GM12891 (cell line): ENCODE measurements at regions not wholly inside any gene's neighbourhood (a gene's known extent, or its start where the extent isn't known, plus 50 kb on each side); places are given as distances from the start of the nearest gene placed in this dataset.

Source experiments
- DNase-seq: peaks from one replicate; pipeline ENCODE4 v3.0.0; 2011; ENCODE audit warnings: low spot score; ENCODE audit not compliant: insufficient read length
- FAIRE-seq: peaks from 2 replicates; lab custom pipeline; 2011; peaks lifted over from hg19 to GRCh38; lab: Jason Lieb, UNC
- PAX5 ChIP-seq: IDR thresholded peaks from 2 replicates; pipeline ENCODE4 v1.6.1; 2011; ENCODE audit warnings: low read length, moderate library complexity, mild to moderate bottlenecking; ENCODE audit not compliant: insufficient read depth, severe bottlenecking
- POLR2A ChIP-seq: IDR thresholded peaks from 2 replicates; pipeline ENCODE4 v1.6.1; 2011; ENCODE audit warnings: low read depth, low read length, control low read depth
- POLR2AphosphoS5 ChIP-seq: IDR thresholded peaks from 2 replicates; pipeline ENCODE4 v1.6.1; 2011; ENCODE audit warnings: low read depth, low read length, control low read depth
- POU2F2 ChIP-seq: IDR thresholded peaks from 2 replicates; pipeline ENCODE4 v1.6.1; 2011; ENCODE audit warnings: low read depth, mild to moderate bottlenecking, control low read depth, low read length, moderate library complexity
- SPI1 ChIP-seq: IDR thresholded peaks from 2 replicates; pipeline ENCODE4 v1.6.1; 2011; ENCODE audit warnings: low read depth, low read length, control low read depth
- TAF1 ChIP-seq: IDR thresholded peaks from 2 replicates; pipeline ENCODE4 v1.6.1; 2011; ENCODE audit warnings: low read depth, low read length, control low read depth

DNA sequence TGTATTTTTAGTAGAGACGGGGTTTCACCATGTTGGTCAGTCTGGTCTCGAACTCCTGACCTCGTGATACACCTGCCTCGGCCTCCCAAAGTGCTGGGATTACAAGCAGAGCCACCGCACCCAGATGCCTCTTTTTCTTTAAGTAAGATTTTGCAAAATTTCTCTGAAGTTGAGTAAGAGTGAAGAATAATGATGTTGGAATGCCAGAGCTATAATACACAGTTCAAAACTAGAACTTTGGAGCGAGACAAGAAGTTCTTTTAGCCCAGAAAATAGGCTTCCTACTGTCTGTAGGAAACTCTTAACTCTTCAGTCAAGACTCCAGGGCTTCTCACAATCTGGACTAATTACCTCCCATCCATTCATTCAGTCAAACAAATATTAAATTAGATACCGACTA, 51.4 kb downstream of the MARCHF4 start:
- FAIRE-seq (no peak), DNase-seq (no peak)
- no peak for TF ChIP-seq SPI1
- no peak for TF ChIP-seq TAF1
- no peak for TF ChIP-seq POLR2A
- TF ChIP-seq POLR2AphosphoS5, result no peak
- TF ChIP-seq POU2F2, result no peak

DNA sequence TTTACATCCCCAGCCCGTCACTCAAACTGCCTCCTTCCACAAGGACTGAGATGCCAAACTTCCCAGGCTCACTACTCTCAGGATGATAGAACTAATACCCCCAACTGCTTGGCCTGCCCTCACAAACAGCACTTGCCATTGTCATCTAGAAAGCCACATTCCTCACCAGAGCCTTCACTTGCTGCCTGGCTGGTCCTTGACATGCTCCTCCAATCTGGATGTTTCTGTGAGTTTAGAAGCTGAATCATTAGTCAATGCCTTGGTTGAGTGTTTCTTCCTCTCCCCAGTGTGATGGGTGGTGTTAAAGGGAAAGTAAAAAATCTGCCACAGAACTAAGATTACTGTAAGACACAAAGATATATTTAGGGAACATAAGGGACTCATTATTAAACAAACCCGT, 52.5 kb downstream of the MARCHF4 start:
- FAIRE-seq (no peak), DNase-seq (no peak)
- TF ChIP-seq PAX5 (no peak), TAF1 (no peak), POU2F2 (no peak), SPI1 (no peak), POLR2A (no peak), POLR2AphosphoS5 (no peak)

DNA sequence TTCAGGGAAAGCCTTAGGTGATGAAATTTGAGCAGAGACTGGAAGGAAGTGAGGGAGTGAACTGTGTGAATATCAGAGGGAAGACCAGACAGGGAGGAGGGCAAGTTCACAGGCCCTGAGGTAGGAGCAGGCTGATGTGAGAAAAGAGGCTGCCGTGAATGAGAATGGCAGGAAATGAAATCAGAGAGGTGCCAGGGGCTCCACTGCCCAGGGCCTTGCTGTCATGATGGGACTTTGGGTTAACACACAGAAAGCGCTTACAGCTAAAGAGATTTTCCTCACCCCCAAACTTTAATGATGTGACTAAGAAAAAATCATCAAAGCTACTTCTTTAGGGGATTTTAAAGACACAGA, 53.8 kb downstream of the MARCHF4 start:
- TF ChIP-seq PAX5, result no peak
- TF ChIP-seq POLR2AphosphoS5, result no peak
- no peak for TF ChIP-seq SPI1
- no peak for TF ChIP-seq POU2F2
- TF ChIP-seq POLR2A, result no peak
- FAIRE-seq (no peak), DNase-seq (no peak)

DNA sequence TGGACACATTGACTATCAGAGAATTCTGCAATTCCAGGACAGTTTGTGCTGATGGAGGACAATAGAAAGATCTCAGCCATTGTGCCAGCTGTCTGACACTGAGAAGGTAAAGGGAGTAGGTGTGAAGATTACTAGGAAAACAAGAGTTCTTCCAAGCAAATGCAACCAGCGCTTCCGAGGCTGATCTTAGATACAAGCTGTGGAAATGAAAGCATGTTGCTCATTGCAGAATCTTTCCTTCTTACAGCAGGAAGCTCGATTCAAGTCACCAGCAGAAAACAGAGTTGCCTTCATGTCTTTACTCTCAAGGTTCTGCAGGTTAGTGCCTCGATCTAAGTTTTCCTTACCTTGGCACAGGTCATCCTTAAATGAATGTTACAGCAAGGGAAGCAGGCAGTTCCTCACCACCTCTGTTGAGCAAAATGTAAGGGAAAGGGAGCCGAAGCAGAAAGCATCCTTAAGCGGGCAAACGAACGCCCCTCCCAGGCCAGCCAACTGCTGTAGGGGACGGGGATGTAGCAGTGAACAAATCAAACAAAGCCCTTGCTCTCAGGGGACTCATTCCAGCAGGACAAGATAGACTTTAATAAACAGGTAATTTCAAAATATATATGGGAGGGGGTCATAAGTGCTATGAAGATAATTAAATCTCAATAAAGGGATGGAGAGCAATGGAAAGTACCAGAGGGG, 54.3 kb downstream of the MARCHF4 start:
- DNase-seq (no peak), FAIRE-seq (no peak)
- no peak for TF ChIP-seq POLR2AphosphoS5
- TF ChIP-seq POU2F2, result no peak
- no peak for TF ChIP-seq SPI1
- TF ChIP-seq PAX5, result no peak
- no peak for TF ChIP-seq TAF1
- no peak for TF ChIP-seq POLR2A

DNA sequence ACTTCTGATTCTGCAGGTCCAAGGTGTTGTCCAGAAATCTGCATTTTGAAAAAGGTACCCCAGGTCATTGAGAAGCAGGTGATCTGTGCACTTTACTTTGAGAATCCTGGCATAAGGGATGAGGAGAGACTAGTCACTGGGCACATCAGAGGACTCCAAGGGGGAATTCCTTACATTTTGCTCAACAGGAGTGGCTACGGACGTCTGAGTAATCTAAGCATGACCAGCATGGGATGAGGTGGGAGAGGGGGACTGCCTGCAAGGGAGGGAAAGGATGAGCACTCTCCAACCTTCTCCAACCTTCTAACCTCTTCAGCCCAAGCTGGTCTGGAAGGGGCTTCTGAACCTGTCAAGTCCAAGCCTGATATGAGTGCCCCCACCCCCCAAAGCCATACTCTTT, 55.5 kb downstream of the MARCHF4 start:
- FAIRE-seq (no peak), DNase-seq (no peak)
- TF ChIP-seq POLR2AphosphoS5 (no peak), POU2F2 (no peak), POLR2A (no peak), PAX5 (no peak), TAF1 (no peak), SPI1 (no peak)

DNA sequence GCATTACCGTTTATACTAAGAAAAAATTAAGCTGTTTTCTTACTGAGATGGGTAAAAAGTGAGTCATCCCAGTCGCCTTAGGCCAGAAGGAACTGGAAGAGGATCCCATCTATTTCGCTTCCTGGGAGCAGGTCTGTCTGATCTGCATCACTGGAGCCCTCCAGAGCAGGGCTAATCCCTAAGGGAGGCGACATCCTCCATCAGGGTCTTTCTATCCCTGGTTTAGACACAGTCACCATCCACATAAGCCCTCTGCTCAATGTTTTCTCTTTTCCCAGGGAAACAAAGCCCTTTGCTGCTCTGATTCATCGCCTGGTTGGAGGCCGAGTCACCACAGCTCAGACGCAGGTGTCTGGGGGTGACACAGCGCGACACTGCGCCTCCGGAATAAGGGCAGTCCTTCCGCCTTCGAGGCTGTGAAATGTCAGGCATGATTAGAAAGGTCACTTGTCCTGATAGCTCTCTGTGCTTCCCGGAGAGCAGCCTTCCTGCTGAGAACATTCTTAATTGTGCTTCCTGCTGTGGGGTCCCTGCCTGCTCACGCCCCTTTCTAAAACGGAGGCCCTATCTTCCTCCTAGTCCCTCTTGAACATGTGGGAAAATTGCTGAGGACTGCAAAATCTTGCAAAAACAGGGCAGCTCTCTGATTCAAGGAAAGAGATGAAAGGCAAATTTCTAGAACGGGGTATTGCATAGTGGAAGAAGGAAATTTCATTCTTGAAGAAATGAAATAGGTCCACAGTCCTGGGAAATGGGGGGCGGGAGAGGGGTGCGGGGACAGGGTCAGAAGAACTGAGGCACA, 56.3 kb downstream of the MARCHF4 start:
- no peak for TF ChIP-seq SPI1
- no peak for TF ChIP-seq PAX5
- TF ChIP-seq TAF1, result no peak
- TF ChIP-seq POLR2AphosphoS5, result no peak
- TF ChIP-seq POLR2A, result no peak
- TF ChIP-seq POU2F2, result no peak
- FAIRE-seq (no peak), DNase-seq (no peak)

DNA sequence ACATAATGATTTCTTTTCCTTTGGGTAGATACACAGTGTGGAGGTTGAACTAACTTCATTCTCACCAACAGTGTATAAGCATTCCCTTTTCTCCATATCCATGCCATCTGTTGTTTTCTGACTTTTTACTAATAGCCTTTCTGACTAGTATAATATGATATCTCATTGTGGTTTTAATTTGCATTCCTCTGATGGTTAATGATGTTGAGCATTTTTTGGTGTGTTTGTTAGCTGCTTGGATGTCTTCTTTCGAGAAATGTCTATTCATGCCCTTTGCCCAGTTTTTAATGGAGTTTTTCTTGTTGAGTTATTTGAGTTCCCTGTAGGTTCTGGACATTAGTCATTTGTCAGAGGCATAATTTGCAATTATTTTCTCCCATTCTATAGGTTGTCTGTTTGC, 59.8 kb downstream of the MARCHF4 start:
- DNase-seq (no peak), FAIRE-seq (no peak)
- no peak for TF ChIP-seq POLR2AphosphoS5
- TF ChIP-seq PAX5, result no peak

DNA sequence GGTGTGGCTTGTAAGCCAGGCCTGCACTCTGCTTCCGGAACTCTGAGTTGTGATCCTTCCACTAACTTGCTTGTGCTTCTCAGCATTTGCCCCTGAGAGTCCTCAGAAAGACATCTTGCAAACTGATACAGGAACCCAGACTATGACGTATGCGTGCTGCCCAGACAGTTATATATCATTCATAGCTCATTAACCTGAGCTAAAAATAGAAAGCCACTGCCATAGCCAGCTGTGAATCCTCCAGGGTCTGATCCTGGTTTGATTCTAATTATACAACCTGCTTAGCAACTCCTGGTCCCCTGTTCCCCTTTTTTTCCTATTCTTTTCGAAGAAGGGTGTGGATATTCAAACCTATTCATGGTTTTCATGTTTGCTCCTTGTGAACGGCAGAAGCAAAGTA, 63.7 kb downstream of the MARCHF4 start:
- DNase-seq (no peak), FAIRE-seq (no peak)
- TF ChIP-seq POLR2AphosphoS5 (no peak), POLR2A (no peak), SPI1 (no peak), PAX5 (no peak), POU2F2 (no peak), TAF1 (no peak)

DNA sequence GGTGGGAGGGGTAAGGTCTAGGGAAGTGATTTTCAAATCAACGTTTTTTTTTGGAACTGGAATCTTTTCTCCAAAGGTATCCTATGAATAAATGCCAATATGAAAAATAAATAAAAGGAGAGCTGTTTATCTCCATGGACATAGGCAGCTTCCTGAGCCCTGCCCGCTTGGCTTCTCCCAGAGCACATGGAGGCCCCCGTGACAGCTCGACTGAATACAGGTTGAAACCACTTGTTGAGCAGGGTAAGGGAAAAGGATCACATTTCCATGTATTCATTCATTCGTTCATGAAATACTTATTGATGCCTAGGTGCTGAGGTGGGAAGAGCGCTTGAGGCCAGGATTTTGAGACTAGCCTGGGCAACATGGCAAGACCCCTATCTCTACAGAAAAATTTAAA, 64.8 kb downstream of the MARCHF4 start:
- TF ChIP-seq PAX5 (no peak), TAF1 (no peak), POU2F2 (no peak), POLR2AphosphoS5 (no peak), SPI1 (no peak), POLR2A (no peak)
- no peak for FAIRE-seq
- DNase-seq, result no peak

DNA sequence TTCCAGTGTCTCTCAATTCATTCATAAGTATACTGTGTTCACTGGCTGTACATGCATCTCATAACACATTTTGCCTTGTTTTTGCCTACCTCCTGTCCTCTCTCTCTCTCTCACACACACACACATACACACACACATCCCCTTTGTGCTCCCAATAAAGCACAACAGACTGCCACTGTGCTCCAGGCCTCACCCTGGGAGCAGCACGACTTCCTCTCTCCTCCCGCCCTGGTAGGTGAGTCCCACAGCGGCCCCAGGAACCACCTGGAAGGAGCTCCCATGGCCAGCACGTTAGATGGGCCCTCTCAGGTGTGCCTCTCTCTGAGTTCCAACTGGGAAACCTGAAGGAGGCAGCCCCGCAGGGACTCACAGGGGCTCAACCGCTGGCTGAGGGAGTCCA, 65.4 kb downstream of the MARCHF4 start:
- DNase-seq (no peak), FAIRE-seq (no peak)
- TF ChIP-seq POLR2A, result no peak
- TF ChIP-seq POU2F2, result no peak
- no peak for TF ChIP-seq SPI1
- no peak for TF ChIP-seq POLR2AphosphoS5
- no peak for TF ChIP-seq PAX5
- no peak for TF ChIP-seq TAF1
